Amniotic epithelial cell (primary cell): ENCODE measurements at regions not wholly inside any gene's neighbourhood (a gene's known extent, or its start where the extent isn't known, plus 50 kb on each side); places are given as distances from the start of the nearest gene placed in this dataset.
"Not testable (repeated sequence)": the region's sequence is repeated elsewhere in the genome, so short reads cannot be mapped to it uniquely, and the experiment has no call there.

Experiments used
- DNase-seq: peaks from one replicate; pipeline ENCODE4 v3.0.0-alpha.2; 2010; ENCODE audit warnings: low read depth

- DNase-seq, result no peak
Observed at GRCh38 chr5:158264264-158264663, 405.3 kb upstream of the CLINT1 start.

- no peak for DNase-seq
Observed at GRCh38 chr5:158261674-158262367, 402.9 kb upstream of the CLINT1 start.

- no peak for DNase-seq
Observed at GRCh38 chr5:158256096-158256495, 397.2 kb upstream of the CLINT1 start.

GRCh38 chr5:158255609-158256008, 396.7 kb upstream of the CLINT1 start:
- DNase-seq, result no peak

- DNase-seq, result no peak
Observed at GRCh38 chr5:158246661-158247060, 387.7 kb upstream of the CLINT1 start.

- no peak for DNase-seq
Observed at GRCh38 chr5:158245513-158245912, 386.6 kb upstream of the CLINT1 start.

- DNase-seq, result no peak
Observed at GRCh38 chr5:158244882-158245281, 385.9 kb upstream of the CLINT1 start.

- DNase-seq, result peak; percentile 0
Observed at GRCh38 chr5:158236511-158237335, 377.8 kb upstream of the CLINT1 start.

- no peak for DNase-seq
Observed at GRCh38 chr5:158235159-158235547, 376.2 kb upstream of the CLINT1 start.

- no peak for DNase-seq
Observed at GRCh38 chr5:158234323-158235158, 375.6 kb upstream of the CLINT1 start.

GRCh38 chr5:158233735-158234322, 374.9 kb upstream of the CLINT1 start:
- DNase-seq, result no peak

- not testable (repeated sequence) for DNase-seq
Observed at GRCh38 chr5:158227314-158227713, 368.4 kb upstream of the CLINT1 start.

GRCh38 chr5:158226496-158226895, 367.6 kb upstream of the CLINT1 start:
- no peak for DNase-seq

- DNase-seq, result no peak
Observed at GRCh38 chr5:158224253-158224652, 365.3 kb upstream of the CLINT1 start.

- DNase-seq, result no peak
Observed at GRCh38 chr5:158223054-158223600, 364.2 kb upstream of the CLINT1 start.

- DNase-seq, result no peak
Observed at GRCh38 chr5:158212917-158213316, 354.0 kb upstream of the CLINT1 start.

- DNase-seq, result no peak
Observed at GRCh38 chr5:158212237-158212636, 353.3 kb upstream of the CLINT1 start.

- DNase-seq, result no peak
Observed at GRCh38 chr5:158209219-158209908, 350.4 kb upstream of the CLINT1 start.

- DNase-seq, result no peak
Observed at GRCh38 chr5:158207733-158208132, 348.8 kb upstream of the CLINT1 start.

GRCh38 chr5:158205992-158206391, 347.0 kb upstream of the CLINT1 start:
- no peak for DNase-seq

GRCh38 chr5:158203261-158203660, 344.3 kb upstream of the CLINT1 start:
- DNase-seq, result no peak
